Ectodermal cell (in vitro differentiated cells): ENCODE measurements at regions not wholly inside any gene's neighbourhood (a gene's known extent, or its start where the extent isn't known, plus 50 kb on each side); places are given as distances from the start of the nearest gene placed in this dataset.

Experiments
- H3K27ac ChIP-seq: 2 replicates; pipeline ENCODE4 v1.7.0; 2013; ENCODE audit warnings: mild to moderate bottlenecking, low read depth, low read length; ENCODE audit not compliant: insufficient read depth, poor library complexity, severe bottlenecking
- H3K27me3 ChIP-seq: 2 replicates; pipeline ENCODE4 v1.7.0; 2013; ENCODE audit warnings: mild to moderate bottlenecking, low read length; ENCODE audit not compliant: insufficient read depth, control insufficient read depth, poor library complexity, severe bottlenecking
- H3K36me3 ChIP-seq: one replicate; pipeline ENCODE4 v1.7.0; 2013; ENCODE audit warnings: low read length; ENCODE audit not compliant: control insufficient read depth, insufficient read depth
- H3K4me1 ChIP-seq: one replicate; pipeline ENCODE4 v1.7.0; 2013; ENCODE audit warnings: low read length; ENCODE audit not compliant: control insufficient read depth, insufficient read depth
- H3K4me3 ChIP-seq: 2 replicates; pipeline ENCODE4 v1.7.0; 2013; ENCODE audit warnings: low read depth, low read length, control low read depth; ENCODE audit not compliant: insufficient read depth
- H3K9me3 ChIP-seq: 2 replicates; pipeline ENCODE4 v1.7.0; 2013; ENCODE audit warnings: mild to moderate bottlenecking, low read length, moderate library complexity; ENCODE audit not compliant: control insufficient read depth
- WGBS, 2 experiments: methylation state at CpG; one replicate each; pipeline ENCODE4 v1.1.7; 2013; ENCODE audit warnings: missing lambda C conversion rate in 2 of 2; 5-methylcytosine and 5-hydroxymethylcytosine counted together

DNA sequence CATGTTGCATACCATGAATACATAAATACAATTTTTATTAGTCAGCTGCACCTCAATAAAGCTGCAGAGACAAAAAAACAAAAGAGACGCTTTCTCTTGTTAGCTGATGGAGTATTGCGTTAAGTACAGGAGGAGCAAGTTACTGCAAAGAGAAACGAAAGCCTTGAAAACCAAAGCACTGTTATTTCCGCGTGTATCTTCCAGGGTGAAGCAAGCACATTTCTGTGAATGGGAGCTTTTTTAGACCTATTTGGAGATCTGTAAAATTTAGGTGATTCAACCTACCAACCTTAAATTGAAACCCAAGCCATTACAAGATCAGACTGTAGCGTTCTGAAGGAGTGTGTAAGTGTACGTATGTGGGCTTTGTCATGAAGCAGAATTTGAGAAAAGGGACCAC lies 390.4 kb downstream of the SOX9 start:
- WGBS, 2 experiments: 88 to 92% methylated on average over 7 of the region's 7 CpGs
- H3K4me1 ChIP-seq: peaks cover 31% of the 10 kb centered on the region
- H3K27me3 ChIP-seq: no peaks in the 10 kb centered on the region
- no peak overlapping the region for H3K4me3 ChIP-seq
- no peaks in the 10 kb centered on the region for H3K36me3 ChIP-seq
- no peak overlapping the region for H3K27ac ChIP-seq
- H3K9me3 ChIP-seq: no peaks in the 10 kb centered on the region

DNA sequence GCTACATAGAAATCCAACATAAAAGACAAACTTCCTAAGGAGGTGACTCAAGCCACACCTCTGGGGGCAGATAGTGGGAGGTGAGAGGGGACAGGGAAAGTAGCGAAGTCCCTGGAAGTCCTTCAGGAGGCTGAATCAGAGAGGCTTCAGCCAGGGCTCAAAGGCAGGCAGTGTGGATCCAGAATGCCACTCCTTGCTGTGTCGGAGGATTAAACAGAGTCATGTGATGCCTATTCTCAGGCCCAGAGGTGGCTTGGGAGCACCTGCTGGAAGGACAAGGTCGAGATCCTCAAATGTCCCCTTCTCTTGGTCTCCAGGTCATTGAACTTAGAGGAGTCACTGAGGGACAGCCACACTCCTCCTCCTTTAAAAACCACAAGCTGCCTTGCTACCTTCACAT lies 391.1 kb downstream of the SOX9 start:
- no peak overlapping the region for H3K27ac ChIP-seq
- H3K4me1 ChIP-seq: peaks cover 38% of the 10 kb centered on the region
- 88% methylated on average over 3 of the region's 3 CpGs for WGBS, 2 experiments
- H3K27me3 ChIP-seq: no peaks in the 10 kb centered on the region
- no peaks in the 10 kb centered on the region for H3K36me3 ChIP-seq
- no peaks in the 10 kb centered on the region for H3K9me3 ChIP-seq
- no peak overlapping the region for H3K4me3 ChIP-seq

DNA sequence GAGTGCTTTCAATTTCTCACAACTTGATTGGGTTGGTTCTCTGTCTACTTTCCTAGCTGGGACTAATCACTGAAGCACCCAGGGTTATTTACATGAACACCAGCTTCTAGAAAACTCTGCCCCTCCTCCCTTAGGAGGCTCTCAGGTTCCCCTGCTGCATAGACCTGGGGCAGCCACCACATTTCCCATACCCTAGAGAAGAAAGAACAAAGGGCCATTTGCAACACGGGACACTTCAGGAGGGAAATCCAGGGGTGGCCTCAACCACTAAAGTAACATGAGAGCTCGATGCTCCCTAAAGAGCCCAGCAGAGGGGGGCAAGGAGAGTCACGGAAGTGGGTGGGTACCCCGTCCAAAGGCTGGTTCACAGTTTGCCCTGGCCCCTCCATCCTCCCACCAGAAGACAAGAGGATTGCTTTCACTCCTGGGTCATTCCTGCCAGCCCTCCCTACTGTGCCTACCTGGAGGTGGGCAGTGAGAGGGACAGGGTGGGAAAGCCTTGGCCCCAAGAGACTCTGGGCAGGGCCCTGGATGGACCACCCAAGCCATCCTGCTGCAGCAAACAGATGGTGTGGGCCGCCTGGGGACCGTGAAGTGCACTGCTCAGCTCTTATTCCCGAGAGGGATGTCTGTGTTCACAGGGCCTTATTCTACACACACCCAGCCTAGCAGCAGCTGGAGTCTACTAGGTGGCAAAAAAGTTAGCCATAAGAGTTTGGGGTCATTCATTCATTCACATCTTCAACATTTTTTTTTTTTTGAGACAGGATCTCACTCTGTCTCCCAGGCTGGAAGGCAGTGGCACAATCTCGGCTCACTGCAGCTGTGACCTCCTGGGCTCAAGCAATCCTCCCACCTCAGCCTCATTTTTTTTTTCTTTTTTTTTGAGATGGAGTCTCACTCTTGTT lies 392.1 kb downstream of the SOX9 start:
- H3K4me1 ChIP-seq: peaks cover 46% of the 10 kb centered on the region
- H3K36me3 ChIP-seq: no peaks in the 10 kb centered on the region
- H3K27ac ChIP-seq: no peak overlapping the region
- H3K9me3 ChIP-seq: no peaks in the 10 kb centered on the region
- H3K4me3 ChIP-seq: no peak overlapping the region
- WGBS, 2 experiments: 84 to 88% methylated on average over 8 of the region's 8 CpGs
- H3K27me3 ChIP-seq: no peaks in the 10 kb centered on the region

DNA sequence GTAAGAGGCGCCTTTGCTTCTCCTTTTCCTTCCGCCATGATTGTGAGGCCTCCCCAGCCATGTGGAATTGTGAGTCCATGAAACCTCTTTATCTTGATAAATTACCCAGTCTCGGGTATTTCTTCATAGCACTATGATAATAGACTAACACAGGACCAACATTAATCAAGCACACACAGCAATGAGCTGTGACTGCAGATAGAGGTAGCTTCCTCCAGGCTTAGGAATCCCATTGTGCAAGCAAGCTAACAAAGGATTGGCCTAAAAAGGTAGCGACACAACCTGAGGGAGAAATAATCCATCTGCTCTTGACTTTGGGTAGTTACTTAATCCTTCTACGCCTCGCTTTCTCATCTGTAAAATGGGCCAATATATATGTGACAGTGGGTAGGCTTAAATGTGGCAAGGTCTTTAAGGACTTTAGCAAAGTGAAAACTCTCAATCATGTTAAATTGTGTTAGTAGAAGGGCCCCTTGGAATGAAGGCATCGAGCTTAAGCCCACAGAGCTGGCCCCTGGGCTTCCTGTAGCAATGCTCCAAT lies 393.6 kb downstream of the SOX9 start:
- peaks cover 57% of the 10 kb centered on the region for H3K4me1 ChIP-seq
- no peaks in the 10 kb centered on the region for H3K27me3 ChIP-seq
- no peak overlapping the region for H3K4me3 ChIP-seq
- no peaks in the 10 kb centered on the region for H3K36me3 ChIP-seq
- WGBS, 2 experiments: 95% methylated on average over 7 of the region's 7 CpGs
- H3K27ac ChIP-seq: no peak overlapping the region
- H3K9me3 ChIP-seq: no peaks in the 10 kb centered on the region

DNA sequence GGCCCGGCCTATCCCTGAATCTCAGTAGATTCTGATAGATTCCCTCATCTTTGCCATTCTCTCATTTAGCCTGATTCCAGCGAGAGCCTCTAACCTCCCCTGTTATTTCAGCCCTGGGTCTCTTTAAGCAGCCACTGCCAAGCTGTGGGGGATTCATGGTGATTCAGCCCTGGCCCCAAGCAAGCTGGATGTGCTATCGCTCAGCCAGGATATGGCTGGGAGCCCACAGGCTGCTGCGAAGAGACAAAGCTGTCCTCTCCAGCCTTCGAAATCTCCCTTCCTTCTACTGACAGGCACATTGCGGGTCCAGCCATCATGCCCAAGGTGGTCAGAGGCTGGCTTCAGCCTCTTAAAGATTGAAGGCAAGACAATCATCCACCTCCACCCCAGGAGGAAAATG lies 394.1 kb downstream of the SOX9 start:
- H3K4me3 ChIP-seq: no peak overlapping the region
- no peak overlapping the region for H3K27ac ChIP-seq
- H3K9me3 ChIP-seq: no peaks in the 10 kb centered on the region
- H3K27me3 ChIP-seq: no peaks in the 10 kb centered on the region
- 87 to 89% methylated on average over 6 of the region's 6 CpGs for WGBS, 2 experiments
- H3K36me3 ChIP-seq: no peaks in the 10 kb centered on the region
- H3K4me1 ChIP-seq: peaks cover 57% of the 10 kb centered on the region

DNA sequence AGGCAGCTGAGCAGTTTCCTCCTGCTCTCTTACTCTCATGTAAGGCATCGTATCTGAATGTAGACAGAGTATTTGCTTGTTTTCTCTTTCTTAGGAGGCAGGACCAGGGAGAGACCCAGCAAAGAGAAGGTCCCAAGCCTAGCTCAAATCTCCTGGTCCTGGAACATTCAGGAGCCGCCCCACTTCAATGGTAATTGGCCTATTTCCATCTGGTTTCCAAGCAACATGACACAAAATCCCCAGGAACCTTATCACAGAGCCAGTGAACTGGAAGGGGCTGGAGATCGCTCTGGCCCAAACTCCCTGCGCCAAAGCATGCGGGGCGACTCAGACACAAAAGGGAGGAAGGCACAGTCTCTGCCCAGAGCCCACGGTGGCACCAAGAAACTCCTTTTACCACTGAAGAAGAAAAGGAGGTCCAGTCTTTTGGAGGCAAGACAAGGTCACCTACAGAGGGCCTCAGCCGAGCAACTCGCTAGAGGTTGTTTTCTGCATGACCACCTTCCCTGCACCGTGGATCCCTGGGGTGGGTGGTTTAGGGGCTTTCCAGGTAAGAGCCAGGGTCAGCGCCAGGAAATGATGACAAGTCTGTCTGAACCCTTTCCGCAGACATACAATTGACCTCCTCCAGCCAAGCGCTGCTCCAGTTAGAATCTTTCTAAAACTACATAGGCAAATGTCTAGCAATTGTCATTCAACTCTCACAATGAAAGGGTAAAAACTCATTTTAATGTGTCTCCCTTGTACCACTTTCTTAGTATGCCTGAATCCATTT lies 394.7 kb downstream of the SOX9 start:
- 83 to 87% methylated on average over 13 of the region's 13 CpGs for WGBS, 2 experiments
- Histone ChIP-seq H3K4me3 (no peak overlapping the region), H3K27me3 (no peaks in the 10 kb centered on the region), H3K9me3 (no peaks in the 10 kb centered on the region), H3K4me1 (peaks cover 51% of the 10 kb centered on the region), H3K36me3 (no peaks in the 10 kb centered on the region), H3K27ac (no peak overlapping the region)

DNA sequence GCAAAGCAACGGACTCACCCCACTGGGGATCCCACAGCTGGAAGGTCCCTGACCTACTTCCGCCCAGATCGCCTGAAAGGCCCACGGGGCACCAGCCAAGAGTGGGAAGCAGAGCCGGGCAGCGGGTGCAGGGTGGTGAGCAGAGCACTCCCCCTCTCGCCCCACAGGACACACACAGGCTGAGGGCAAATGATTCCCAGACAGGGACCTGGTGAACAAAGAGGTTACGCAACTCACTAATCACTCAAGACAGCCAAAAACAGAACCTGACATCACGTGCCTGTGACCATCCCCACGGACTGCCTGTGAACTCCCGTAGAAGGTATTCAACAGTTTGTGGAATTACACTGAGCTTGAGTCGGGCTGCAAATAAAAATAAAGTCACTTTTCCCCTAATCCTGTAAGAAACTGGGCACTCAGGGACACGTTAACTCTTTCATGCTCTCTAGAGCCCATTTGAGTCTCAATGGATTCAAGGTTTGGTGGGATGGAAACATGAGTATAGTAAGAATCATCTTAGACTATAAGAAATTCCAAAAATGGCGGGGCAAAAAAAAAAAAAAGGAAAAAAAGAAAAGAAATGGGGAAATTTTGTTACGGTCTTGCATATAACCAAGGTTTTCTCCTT lies 396.1 kb downstream of the SOX9 start:
- H3K4me3 ChIP-seq: no peak overlapping the region

DNA sequence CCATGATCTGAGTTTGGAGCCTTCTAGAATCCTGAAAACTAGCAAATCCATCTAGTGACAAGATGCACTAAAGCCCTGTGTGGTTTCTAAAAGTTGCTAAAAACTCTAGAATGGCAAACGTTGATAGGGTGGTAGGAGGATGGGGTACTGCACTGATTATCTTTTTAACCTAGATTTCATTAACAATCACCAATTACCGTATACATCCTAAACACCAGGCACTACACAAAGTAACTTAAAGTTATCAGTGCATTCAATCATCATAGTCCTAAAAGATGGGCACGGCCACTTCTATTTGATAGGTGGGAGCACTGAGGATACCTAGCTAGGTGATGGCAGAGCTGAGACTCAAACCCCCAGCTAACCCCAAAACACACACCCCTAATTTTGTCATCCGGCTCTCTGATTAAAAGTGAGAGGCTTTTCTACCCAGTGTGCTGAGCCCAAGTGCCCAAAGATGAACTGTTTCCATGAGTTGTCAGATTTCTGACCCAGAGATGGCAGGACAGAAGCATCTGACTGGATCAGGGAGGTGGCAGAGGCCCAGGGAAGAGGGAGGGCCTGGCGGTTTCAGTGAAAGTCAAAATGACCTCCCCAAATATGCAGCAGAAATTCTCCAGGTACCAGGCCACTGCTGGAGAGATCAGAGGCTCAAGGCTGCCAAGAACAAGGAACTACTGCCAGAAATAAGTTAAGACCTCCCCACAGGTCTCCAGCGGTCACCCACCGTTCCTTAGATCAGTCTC lies 396.8 kb downstream of the SOX9 start:
- Histone ChIP-seq H3K27me3 (no peaks in the 10 kb centered on the region), H3K4me1 (peaks cover 42% of the 10 kb centered on the region), H3K36me3 (no peaks in the 10 kb centered on the region), H3K27ac (no peak overlapping the region), H3K4me3 (no peak overlapping the region), H3K9me3 (no peaks in the 10 kb centered on the region)
- 69 to 74% methylated on average over 6 to 7 of the region's 7 CpGs for WGBS, 2 experiments

More for the DNA sequence above, 396.1 kb downstream of the SOX9 start:
- Histone ChIP-seq H3K27me3 (no peaks in the 10 kb centered on the region), H3K36me3 (no peaks in the 10 kb centered on the region), H3K27ac (no peak overlapping the region), H3K9me3 (no peaks in the 10 kb centered on the region), H3K4me1 (peaks cover 42% of the 10 kb centered on the region)
- WGBS, 2 experiments: 56 to 69% methylated on average over 15 of the region's 15 CpGs

DNA sequence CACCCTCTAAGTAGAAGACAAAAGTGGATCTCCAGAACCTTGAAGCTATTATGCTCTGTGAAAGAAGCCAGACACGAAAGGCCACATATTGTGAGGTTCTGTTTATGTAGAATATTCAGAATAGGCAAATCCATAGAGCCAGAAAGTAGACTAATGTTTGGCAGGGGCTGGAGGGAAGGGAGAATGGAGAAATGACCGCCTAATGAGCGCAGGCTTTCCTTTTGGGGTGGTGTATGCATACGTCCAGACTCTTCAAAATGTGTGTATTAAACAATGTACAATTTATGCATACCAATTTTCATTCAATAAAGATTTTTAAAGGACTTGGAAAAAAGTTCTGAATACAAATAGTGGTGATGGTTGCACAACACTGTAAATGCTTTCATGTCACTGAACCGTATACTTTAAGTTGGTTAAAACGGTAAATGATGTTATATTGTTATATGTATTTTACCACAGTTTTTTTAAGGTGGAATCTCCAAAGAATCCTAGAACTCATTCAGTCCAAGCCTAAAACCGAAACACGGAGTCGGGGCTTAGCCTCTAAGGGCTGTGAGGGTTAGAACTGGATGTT lies 397.4 kb downstream of the SOX9 start:
- Histone ChIP-seq H3K27ac (no peak overlapping the region), H3K9me3 (no peaks in the 10 kb centered on the region), H3K4me3 (no peak overlapping the region), H3K27me3 (no peaks in the 10 kb centered on the region), H3K4me1 (peaks cover 42% of the 10 kb centered on the region), H3K36me3 (no peaks in the 10 kb centered on the region)
- WGBS, 2 experiments: 86 to 89% methylated on average over 8 of the region's 9 CpGs
